ENCODE measurements at regions not wholly inside any gene's neighbourhood (a gene's known extent, or its start where the extent isn't known, plus 50 kb on each side); places are given as distances from the start of the nearest gene placed in this dataset.

DNA sequence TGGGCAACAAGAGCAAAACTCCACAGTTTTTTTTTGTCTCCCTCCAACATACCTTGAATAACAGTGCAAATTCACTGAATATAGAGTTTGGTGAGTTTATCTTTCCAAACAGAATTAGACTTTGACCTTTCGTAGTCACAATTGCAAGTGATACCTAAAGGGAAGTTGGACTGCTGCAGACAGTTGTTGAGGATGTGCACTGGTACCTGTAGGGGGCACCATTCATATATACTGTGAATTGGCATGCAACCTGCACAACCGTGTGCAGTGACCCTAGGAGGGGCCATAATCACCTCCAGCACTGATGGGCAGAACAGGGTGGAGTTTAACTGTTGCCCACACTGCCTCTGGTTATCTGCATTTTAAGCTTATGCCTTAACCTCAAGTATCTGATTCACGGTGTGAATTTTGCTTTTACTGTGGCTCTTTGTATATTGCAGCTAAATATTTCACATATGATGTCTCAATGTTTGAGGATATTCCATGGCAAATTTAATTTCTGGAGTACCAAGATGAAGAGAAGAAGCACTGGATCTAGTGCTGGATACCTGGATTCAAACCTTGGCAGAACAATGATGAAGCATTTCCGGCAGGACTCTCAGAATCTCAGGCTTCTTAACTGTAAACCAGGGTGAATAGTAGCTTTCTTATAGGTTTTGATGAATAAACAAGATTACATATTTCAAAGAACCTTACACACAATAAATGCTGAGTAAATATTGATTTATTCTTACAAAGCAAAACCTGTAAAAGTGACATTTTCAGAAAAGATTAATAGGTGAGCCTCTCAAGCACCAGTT lies 144.3 kb downstream of the ACTBL2 start:
- intact Hi-C loops (cut with DNase I; ENCODE audit: low total_unique reads) (no loop called here), in situ Hi-C loops (cut with MboI; ENCODE audit: low sequenced_read_pairs in 4 of 4) (no loop called here)
- Histone ChIP-seq H3K4me3 (no peak overlapping the region), H3K27me3 (no peaks in the 10 kb centered on the region), H3K27ac (no peak overlapping the region), H3K9me3 (no peaks in the 10 kb centered on the region), H3K36me3 (no peaks in the 10 kb centered on the region), H3K4me1 (no peaks in the 10 kb centered on the region)
- no peak for ATAC-seq
- TF ChIP-seq, protein P1, sequence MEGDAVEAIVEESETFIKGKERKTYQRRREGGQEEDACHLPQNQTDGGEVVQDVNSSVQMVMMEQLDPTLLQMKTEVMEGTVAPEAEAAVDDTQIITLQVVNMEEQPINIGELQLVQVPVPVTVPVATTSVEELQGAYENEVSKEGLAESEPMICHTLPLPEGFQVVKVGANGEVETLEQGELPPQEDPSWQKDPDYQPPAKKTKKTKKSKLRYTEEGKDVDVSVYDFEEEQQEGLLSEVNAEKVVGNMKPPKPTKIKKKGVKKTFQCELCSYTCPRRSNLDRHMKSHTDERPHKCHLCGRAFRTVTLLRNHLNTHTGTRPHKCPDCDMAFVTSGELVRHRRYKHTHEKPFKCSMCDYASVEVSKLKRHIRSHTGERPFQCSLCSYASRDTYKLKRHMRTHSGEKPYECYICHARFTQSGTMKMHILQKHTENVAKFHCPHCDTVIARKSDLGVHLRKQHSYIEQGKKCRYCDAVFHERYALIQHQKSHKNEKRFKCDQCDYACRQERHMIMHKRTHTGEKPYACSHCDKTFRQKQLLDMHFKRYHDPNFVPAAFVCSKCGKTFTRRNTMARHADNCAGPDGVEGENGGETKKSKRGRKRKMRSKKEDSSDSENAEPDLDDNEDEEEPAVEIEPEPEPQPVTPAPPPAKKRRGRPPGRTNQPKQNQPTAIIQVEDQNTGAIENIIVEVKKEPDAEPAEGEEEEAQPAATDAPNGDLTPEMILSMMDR (IDR thresholded peaks at IDR 0.05 in 4 of 5, conservative IDR thresholded peaks at IDR 0.05 in 1 of 5), result peak in 1 of 5 experiments; percentile 24
- TF ChIP-seq POLR2A (IDR thresholded peaks at IDR 0.05), result no peak
- DNase-seq, result no peak

DNA sequence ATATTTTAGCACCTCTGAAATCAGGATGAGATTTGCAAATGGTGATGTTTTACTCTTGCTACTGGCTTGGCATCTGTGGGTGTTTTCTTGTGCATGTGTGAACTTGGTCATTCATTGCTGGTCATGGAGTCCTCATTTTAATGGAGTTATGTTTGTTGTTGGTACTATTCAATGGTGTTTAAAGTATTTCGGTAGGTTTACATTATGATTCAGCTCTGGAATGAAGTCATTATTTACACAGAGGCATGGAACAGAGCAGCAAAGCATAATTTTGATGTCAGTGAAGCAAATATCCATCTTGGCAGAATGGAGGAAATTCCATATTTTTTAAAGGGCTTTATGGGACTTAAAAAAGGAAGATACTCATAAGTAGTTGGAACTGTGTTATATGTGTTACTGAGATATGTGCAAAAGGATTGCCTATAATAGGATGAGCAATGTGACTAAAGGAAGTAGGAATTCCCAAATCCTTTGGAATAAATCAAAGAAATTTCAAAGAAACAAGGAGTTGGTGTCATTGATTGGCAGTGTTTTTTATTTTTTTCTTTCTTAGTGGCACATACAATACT lies 147.4 kb downstream of the ACTBL2 start:
- Histone ChIP-seq H3K4me3 (no peak overlapping the region), H3K36me3 (no peaks in the 10 kb centered on the region), H3K27me3 (no peaks in the 10 kb centered on the region), H3K4me1 (no peaks in the 10 kb centered on the region), H3K9me3 (no peaks in the 10 kb centered on the region), H3K27ac (no peak overlapping the region)
- in situ Hi-C loops (cut with MboI; ENCODE audit: low sequenced_read_pairs in 4 of 4), result no loop called here
- ATAC-seq, result no peak
- TF ChIP-seq POLR2A (IDR thresholded peaks at IDR 0.05), result no peak
- TF ChIP-seq, protein P1 (IDR thresholded peaks at IDR 0.05 in 4 of 5, conservative IDR thresholded peaks at IDR 0.05 in 1 of 5), result no peak
- intact Hi-C loops (cut with DNase I; ENCODE audit: low total_unique reads), result no loop called here
- DNase-seq, result no peak

DNA sequence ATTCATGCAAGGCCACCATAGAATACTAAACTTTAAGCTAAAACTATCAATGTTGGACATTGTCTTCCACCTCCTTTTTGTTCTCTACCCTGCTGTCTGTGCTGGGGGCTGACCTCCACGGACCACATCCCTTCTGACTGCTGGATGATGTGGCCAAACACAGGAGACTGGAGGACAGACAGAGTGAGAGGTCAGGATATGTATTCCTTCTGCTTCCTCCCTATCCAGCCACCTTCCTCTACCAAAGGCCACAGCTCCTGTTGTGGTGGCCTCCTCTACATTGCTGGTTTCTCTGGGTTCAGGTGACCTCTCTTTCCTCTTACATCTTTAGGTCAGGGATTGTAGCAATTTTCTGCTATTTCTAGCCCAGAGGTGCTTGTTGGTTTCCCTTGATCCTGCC lies 148.1 kb downstream of the ACTBL2 start:
- in situ Hi-C loops (cut with MboI; ENCODE audit: low sequenced_read_pairs in 4 of 4), result no loop called here
- H3K4me3 ChIP-seq, result no peak overlapping the region

DNA sequence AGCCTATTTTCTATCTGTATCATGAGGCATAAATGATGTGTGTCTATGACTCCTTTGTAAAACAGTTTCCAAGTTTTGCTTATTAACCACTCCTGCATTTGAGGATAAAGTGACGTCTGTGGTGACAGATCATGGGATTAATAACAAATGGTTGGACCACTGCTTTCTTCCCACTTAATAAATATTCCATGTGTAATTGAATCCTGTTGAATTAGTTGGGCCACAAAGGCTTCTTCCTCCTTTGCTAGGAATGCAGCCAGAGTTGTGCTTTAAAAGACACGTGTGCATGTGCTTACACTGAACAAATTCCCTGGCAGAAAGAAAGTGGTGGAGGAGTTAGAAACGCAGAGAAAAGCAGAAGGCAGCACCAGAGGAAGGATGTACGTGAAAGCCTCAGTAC lies 150.2 kb downstream of the ACTBL2 start:
- H3K36me3 ChIP-seq, result no peaks in the 10 kb centered on the region
- in situ Hi-C loops (cut with MboI; ENCODE audit: low sequenced_read_pairs in 4 of 4) (no loop called here), intact Hi-C loops (cut with DNase I; ENCODE audit: low total_unique reads) (no loop called here)
- H3K27ac ChIP-seq, result no peak overlapping the region
- no peak for TF ChIP-seq POLR2A (IDR thresholded peaks at IDR 0.05)
- TF ChIP-seq, protein P1 (IDR thresholded peaks at IDR 0.05 in 4 of 5, conservative IDR thresholded peaks at IDR 0.05 in 1 of 5), result no peak
- no peaks in the 10 kb centered on the region for H3K9me3 ChIP-seq
- DNase-seq (no peak), ATAC-seq (no peak)
- no peak overlapping the region for H3K4me3 ChIP-seq
- no peaks in the 10 kb centered on the region for H3K4me1 ChIP-seq
- H3K27me3 ChIP-seq, result no peaks in the 10 kb centered on the region

More for the DNA sequence above, 148.1 kb downstream of the ACTBL2 start:
- Histone ChIP-seq H3K36me3 (no peaks in the 10 kb centered on the region), H3K9me3 (no peaks in the 10 kb centered on the region), H3K4me1 (no peaks in the 10 kb centered on the region), H3K27me3 (no peaks in the 10 kb centered on the region), H3K27ac (no peak overlapping the region)
- no peak for ATAC-seq
- intact Hi-C loops (cut with DNase I; ENCODE audit: low total_unique reads), result no loop called here
- TF ChIP-seq, protein P1 (IDR thresholded peaks at IDR 0.05 in 4 of 5, conservative IDR thresholded peaks at IDR 0.05 in 1 of 5), result no peak
- TF ChIP-seq POLR2A (IDR thresholded peaks at IDR 0.05), result no peak
- DNase-seq, result no peak

All from gastrocnemius medialis (tissue), 4 donors.